Caco-2 (cell line): ENCODE measurements at regions not wholly inside any gene's neighbourhood (a gene's known extent, or its start where the extent isn't known, plus 50 kb on each side); places are given as distances from the start of the nearest gene placed in this dataset.

Experiments
- BruUV-seq: library from RNA; stranded (reverse); fragments of 400-500 nt; replicated peaks from 2 replicates; lab custom pipeline; 2021; lab: Mats Ljungman, UMichigan
- CTCF ChIA-PET: fragments of 300-600 bp; sonication (Branson Sonifier 250); formaldehyde crosslinking; loops from one replicate; lab custom pipeline; 2022; ENCODE audit warnings: antibody characterized with exemption; lab: Charles Lee
- POLR2A ChIA-PET: fragments of 300-600 bp; sonication (Branson Sonifier 250); formaldehyde crosslinking; loops from one replicate; lab custom pipeline; 2022; ENCODE audit warnings: antibody characterized with exemption; lab: Charles Lee
- DNase-seq, 2 experiments: peaks; one replicate each; pipeline versions ENCODE4 v3.0.0 to v3.0.0-alpha.2; 2020 to 2022
- H3K27me3 ChIP-seq: replicated peaks from 2 replicates; pipeline ENCODE4 v1.6.0; 2011; ENCODE audit warnings: low read length; ENCODE audit not compliant: control insufficient read depth, insufficient read depth
- H3K36me3 ChIP-seq: 2 replicates; pipeline ENCODE4 v1.5.1; 2011; ENCODE audit warnings: low read length; ENCODE audit not compliant: control insufficient read depth, insufficient read depth
- H3K4me1 ChIP-seq: fragments of 250-450 bp; sonication (Bioruptor Pico); 2 replicates; pipeline ENCODE4 v1.5.1; 2020; ENCODE audit warnings: mild to moderate bottlenecking
- H3K4me3 ChIP-seq: 2 replicates; pipeline ENCODE4 v1.5.1; 2011; ENCODE audit warnings: low read depth, mild to moderate bottlenecking, control low read depth, low read length
- H3K9me3 ChIP-seq: fragments of 250-450 bp; sonication (Bioruptor Pico); 2 replicates; pipeline ENCODE4 v1.5.1; 2020; ENCODE audit warnings: mild to moderate bottlenecking, moderate library complexity
- H3K27ac Mint-ChIP-seq: one replicate; pipeline ENCODE4 v1.8.0; 2022; ENCODE audit warnings: mixed read lengths; ENCODE audit not compliant: unreplicated experiment
- H3K27me3 Mint-ChIP-seq: one replicate; pipeline ENCODE4 v1.8.0; 2022; ENCODE audit warnings: mixed read lengths; ENCODE audit not compliant: insufficient read depth, unreplicated experiment
- H3K36me3 Mint-ChIP-seq: one replicate; pipeline ENCODE4 v1.8.0; 2022; ENCODE audit warnings: mild to moderate bottlenecking, mixed read lengths; ENCODE audit not compliant: insufficient read depth, unreplicated experiment
- H3K4me1 Mint-ChIP-seq: one replicate; pipeline ENCODE4 v1.8.0; 2022; ENCODE audit warnings: low read depth, mixed read lengths; ENCODE audit not compliant: unreplicated experiment
- H3K4me3 Mint-ChIP-seq: one replicate; pipeline ENCODE4 v1.8.0; 2022; ENCODE audit warnings: mild to moderate bottlenecking, moderate library complexity, mixed read lengths; ENCODE audit not compliant: unreplicated experiment
- H3K9me3 Mint-ChIP-seq: one replicate; pipeline ENCODE4 v1.8.0; 2022; ENCODE audit warnings: mixed read lengths; ENCODE audit not compliant: unreplicated experiment
- CTCF ChIP-seq, 2 experiments: fragments of 200-600 bp in 1 of 2; IDR thresholded peaks; 1 replicate in 1 of 2; 2 replicates in 1 of 2; pipeline versions ENCODE4 v1.5.1 to v1.8.0; 2011 to 2022; ENCODE audit warnings: antibody characterized with exemption in 1 of 2, control low read depth in 1 of 2, inconsistent platforms in 1 of 2, low read depth in 1 of 2, low read length in 1 of 2, mild to moderate bottlenecking in 1 of 2, moderate library complexity in 1 of 2; ENCODE audit not compliant: insufficient read depth in 1 of 2, severe bottlenecking in 1 of 2, unreplicated experiment in 1 of 2
- intact Hi-C: fragments of 100-400 bp; cut with micrococcal nuclease; formaldehyde crosslinking; loops from one replicate; pipeline ENCODE4 v1.10.0; 2022; ENCODE audit not compliant: unreplicated experiment

DNA sequence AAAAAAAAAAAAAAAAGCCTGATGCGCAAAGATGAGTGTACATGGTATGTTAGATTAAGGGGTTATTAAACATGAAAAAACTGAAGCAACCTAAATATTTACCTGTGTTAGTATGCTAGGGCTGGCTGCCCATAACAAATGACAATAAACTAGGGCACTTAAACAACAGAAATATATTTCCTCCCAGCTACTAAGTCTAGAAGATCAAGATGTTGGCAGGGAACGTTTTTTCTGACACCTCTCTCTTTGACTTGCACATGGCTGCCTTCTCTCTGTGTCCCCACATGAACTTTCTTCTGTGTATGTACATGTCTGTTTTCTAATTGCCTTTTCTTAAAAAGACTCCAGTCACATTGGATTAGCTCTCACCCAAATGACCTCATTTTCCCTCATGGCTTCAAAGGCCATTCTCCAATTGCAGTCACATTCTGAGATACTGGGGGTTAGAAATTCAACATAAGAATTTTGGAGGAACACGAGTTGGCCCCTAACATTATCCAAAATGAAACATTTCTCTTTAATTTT is 694.5 kb downstream of the CDH9 start:
- H3K36me3 ChIP-seq, result no peaks in the 10 kb centered on the region
- H3K27me3 ChIP-seq, result no peaks in the 10 kb centered on the region
- BruUV-seq, result no TSS peak
- intact Hi-C loops, result no loop called here
- no peak overlapping the region for H3K4me3 ChIP-seq
- Mint-ChIP-seq H3K4me3 (no peak overlapping the region), H3K27ac (no peak overlapping the region), H3K9me3 (peaks cover 7% of the 10 kb centered on the region), H3K4me1 (no peaks in the 10 kb centered on the region), H3K36me3 (no peaks in the 10 kb centered on the region), H3K27me3 (no peaks in the 10 kb centered on the region)
- TF ChIP-seq CTCF (IDR thresholded peaks at IDR 0.05; ENCODE audit: insufficient read depth in 1 of 2, low read depth in 1 of 2, low read length in 1 of 2, severe bottlenecking in 1 of 2, unreplicated experiment in 1 of 2), result no peak
- no peaks in the 10 kb centered on the region for H3K9me3 ChIP-seq
- no peaks in the 10 kb centered on the region for H3K4me1 ChIP-seq
- ChIA-PET CTCF (no interaction called here), POLR2A (no interaction called here)
- no peak for DNase-seq

DNA sequence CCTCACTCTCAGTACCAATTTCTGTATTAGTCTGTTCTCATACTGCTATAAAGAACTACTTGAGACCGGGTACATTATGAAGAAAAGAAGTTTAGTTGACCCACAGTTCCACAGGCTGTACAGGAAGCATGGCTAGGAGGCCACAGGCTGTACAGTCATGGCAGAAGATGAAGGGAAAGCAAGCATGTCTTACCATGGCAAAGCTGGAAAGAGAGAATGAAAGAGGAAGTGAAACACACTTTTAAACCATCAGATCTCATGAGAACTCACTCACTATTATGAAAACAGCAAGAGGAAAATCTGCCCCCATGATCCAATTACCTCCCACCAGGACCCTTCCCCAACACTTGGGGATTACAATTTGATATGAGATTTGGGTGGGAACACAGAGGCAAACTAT is 698.8 kb downstream of the CDH9 start:
- ChIA-PET CTCF (no interaction called here), POLR2A (no interaction called here)
- Mint-ChIP-seq H3K9me3 (peaks cover 7% of the 10 kb centered on the region), H3K27me3 (no peaks in the 10 kb centered on the region), H3K4me1 (no peaks in the 10 kb centered on the region), H3K4me3 (no peak overlapping the region), H3K36me3 (no peaks in the 10 kb centered on the region), H3K27ac (no peak overlapping the region)
- no TSS peak for BruUV-seq
- Histone ChIP-seq H3K9me3 (no peaks in the 10 kb centered on the region), H3K4me1 (no peaks in the 10 kb centered on the region), H3K27me3 (no peaks in the 10 kb centered on the region), H3K36me3 (no peaks in the 10 kb centered on the region), H3K4me3 (no peak overlapping the region)
- intact Hi-C loops, result no loop called here
- DNase-seq, result no peak
- TF ChIP-seq CTCF (IDR thresholded peaks at IDR 0.05; ENCODE audit: insufficient read depth in 1 of 2, low read depth in 1 of 2, low read length in 1 of 2, severe bottlenecking in 1 of 2, unreplicated experiment in 1 of 2), result no peak

- no TSS peak for BruUV-seq
Measured at GRCh38 chr5:26329562-26330189, 708.7 kb downstream of the CDH9 start.

More at GRCh38 chr5:26329562-26330189, 708.7 kb downstream of the CDH9 start:
- H3K4me3 ChIP-seq, result no peak overlapping the region
- ChIA-PET CTCF (no interaction called here), POLR2A (no interaction called here)
- no peaks in the 10 kb centered on the region for H3K36me3 ChIP-seq
- H3K4me1 ChIP-seq, result no peaks in the 10 kb centered on the region
- DNase-seq, result peak in 1 of 2 experiments; percentile 23
- H3K9me3 ChIP-seq, result no peaks in the 10 kb centered on the region
- peak in 1 of 2 experiments; percentile 57 for TF ChIP-seq CTCF (IDR thresholded peaks at IDR 0.05; ENCODE audit: insufficient read depth in 1 of 2, low read depth in 1 of 2, low read length in 1 of 2, severe bottlenecking in 1 of 2, unreplicated experiment in 1 of 2)
- no peaks in the 10 kb centered on the region for H3K27me3 ChIP-seq
- no peaks in the 10 kb centered on the region for H3K9me3 Mint-ChIP-seq
- no peak overlapping the region for H3K4me3 Mint-ChIP-seq
- H3K4me1 Mint-ChIP-seq, result no peaks in the 10 kb centered on the region
- H3K27ac Mint-ChIP-seq, result no peak overlapping the region
- no peaks in the 10 kb centered on the region for H3K36me3 Mint-ChIP-seq
- intact Hi-C loops, result loop anchor here (2.0 to 10.0 kb wide), 3 partner anchors 205 to 562 kb away; no protein-coding TSS in a partner anchor
- H3K27me3 Mint-ChIP-seq, result no peaks in the 10 kb centered on the region
